ENCODE measurements at regions not wholly inside any gene's neighbourhood (a gene's known extent, or its start where the extent isn't known, plus 50 kb on each side); places are given as distances from the start of the nearest gene placed in this dataset.
"Not testable (repeated sequence)": the region's sequence is repeated elsewhere in the genome, so short reads cannot be mapped to it uniquely, and the experiment has no call there.

DNA sequence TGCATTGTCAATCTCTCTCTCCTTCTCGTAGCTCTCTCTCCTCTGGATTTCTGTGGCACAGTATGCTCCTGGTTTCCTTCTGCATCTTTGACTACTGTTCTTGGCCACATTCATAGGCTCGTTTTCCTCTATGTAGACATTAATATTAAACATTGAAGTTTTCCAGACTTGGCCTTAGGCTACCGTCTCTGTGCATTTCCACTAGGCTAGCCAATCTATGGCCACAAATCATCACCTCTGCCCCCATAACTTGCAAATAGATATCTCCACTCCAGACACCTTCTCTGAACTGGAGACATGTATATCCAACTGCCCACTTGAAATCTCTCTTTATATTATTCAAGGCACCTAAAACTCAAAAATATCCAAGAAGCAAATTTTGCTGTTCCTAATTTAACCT lies 768.5 kb downstream of the TSN start:
- DNase-seq = no peak

DNA sequence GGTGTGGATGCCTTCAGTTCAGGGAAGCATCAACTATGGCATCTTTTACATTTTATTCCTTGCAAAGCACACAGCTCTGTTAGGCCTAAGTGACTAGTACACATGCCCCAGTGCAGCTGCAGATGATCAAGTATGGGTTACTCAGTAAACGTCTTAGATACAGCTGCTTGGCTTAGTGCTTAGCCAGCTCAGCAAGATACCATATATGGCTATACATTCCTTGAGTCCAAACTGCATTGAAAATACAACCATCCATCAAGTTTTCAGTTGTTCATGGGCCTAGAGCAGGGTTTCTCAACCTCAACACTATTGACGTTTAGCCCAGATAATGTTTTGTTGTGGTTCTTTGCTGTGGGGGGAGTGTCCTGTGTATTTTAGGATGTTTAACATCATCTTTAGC lies 769.9 kb downstream of the TSN start:
- DNase-seq = no peak

DNA sequence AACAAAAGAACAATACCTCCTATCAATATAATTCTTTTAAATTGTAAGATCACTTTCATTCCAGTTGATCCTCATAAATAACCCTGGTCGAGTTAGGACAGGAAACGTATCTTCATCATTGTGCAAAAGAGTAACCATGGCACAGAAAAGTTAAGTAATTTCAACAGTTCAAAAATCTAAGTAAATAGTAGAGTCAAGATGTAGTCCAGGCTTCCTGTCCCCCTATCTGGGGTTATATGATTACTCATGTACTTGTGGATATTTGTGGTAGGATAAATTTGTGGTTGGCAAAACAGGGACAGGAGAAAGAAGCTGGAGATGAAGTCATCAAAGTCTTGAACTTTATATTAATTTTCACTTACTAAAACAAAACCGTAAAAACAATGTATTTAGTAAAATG lies 772.6 kb downstream of the TSN start:
- DNase-seq = no peak

DNA sequence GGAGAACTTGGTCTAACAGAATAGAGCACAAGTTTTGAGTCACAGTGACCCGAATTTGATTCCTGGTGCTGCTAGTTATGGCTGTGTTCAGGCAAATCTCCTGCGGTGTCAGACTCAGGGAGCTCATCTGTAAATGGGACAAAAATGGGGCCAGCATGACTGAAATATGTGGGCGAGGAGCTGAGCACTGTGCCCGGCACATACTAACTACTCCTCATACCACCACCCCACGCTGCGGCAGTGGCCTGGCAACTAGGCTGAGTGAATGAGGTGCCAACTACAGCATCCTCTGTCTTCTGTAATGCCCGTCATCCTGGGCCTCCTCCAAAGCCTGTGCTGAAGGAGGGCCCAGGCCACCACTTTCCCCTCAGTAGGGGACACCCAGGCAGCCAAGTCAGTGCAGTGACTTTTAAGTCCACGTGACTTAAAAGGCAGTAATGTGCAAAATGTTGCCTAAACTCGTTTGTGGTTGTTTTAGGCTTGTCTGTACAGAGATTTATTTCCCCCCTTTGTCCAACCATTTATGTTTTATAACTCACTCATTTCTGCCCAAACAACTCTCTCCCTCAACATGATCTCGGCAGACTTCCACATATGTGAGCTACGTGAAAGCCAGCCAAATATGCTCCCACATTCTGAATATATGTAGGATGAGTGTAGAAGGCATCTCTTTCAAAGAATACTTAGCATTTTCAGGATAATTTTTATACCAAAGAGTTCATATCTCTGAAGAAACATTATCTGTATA lies 773.7 kb downstream of the TSN start:
- DNase-seq = no peak

DNA sequence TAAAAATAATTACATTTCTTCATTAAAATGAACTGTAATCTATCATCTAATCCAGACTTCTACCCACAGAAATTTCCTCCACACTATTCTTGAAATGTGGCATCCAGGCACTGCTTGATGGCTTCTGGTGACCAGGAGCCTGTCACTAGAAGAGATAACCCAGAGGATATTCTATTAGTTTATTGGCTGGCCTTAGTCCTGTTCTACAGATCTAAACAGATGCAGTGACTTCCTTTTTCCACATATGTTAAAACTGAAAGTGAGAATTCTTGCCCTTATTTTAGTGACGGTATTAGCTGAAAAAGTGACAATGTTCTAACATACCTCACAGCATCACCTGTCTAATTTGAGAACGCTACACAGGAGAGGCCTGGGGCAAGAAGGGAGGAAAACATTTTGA lies 775.4 kb downstream of the TSN start:
- no peak for DNase-seq

DNA sequence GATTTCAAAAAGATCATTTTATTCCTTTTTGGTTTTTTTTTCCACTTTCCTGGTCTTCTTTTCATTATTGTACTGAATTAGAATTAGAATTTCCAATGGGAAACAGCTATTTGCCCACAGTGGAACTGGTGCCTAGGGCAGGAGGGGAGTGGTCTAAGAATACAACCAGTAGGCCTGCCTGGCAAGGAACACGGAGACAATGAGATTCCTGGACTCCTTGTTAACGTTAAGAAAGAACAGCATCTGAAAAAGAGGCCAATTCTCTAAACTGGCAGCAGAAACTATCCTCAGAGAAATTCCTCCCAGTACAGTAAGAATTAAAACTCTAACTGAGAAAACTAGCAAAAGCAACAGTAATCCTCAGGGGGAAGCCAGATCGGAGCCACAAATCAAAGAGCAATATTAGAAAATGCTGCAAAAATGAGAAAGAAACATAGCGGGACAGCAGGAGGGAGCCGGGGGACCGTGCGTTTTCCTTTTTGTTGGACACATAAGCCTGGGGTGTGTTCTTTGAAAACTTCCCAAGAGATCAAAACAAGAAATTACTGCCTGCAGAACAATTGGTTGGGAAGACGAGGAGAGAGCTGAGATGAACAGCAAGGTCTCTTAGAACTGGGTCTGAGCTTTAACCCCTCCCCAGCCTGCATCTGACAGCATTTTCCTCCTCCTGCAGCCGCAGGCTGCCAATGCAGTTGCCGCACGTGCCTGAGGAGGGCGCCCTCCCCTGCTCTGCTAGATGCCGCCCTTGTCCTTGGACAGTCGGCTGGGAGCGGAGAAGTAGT lies 776.0 kb downstream of the TSN start:
- no peak for DNase-seq

DNA sequence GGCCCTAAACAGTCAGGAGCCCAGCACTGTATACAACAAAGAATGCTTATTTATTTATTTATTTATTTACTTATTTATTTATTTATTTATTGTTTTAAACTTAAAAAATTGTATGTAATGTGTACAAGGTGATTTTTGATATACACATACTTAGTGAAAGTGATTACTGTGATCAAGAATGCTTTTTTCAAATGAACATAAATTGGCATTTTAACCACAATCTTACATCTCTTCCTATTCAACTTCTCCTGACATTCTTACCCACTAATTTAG lies 776.6 kb downstream of the TSN start:
- DNase-seq = no peak

DNA sequence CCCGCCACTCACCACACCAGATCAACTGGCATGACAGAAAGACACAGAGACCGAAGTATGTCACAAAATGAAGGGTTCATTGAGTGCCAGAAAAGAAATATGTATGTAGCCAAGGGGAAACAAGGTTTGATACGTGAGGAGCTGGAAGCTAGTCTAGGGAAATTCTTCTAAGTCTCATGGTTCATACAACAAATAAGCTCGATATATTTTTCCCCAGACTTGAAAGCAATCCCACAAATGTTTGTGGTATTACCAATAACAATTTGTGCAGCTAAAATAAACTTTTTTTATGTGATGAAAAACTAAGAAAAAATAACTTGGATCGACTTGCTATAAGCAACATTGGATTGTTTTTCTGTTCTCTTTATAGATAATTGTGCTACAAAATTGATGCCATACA lies 777.0 kb downstream of the TSN start:
- no peak for DNase-seq

DNA sequence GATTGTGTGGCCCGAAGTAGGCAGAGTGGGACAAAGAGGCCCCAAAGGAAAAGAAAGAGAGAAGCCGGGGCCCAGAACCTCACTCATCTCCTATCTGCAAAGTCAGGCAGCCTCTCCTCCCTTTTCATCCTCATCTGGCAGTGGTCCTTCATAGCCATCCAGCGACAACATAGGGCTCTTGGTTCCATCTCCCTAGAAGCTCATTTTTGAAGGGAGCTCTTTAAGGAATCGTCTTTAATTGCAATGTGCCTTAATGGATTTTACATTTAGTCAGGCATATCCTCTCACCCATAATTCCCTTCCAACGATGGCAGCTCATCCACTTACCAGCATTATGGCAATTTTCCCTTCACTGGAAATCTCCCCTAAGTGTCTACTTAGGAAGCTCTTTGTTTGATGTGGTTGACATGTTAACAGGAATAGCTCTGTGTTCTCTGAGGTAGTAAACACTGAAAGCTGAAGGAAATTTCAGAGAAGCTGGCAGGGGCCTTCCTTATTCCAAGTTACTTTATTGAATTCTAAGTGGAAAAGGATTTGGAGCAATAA lies 780.6 kb downstream of the TSN start:
- no peak for DNase-seq

DNA sequence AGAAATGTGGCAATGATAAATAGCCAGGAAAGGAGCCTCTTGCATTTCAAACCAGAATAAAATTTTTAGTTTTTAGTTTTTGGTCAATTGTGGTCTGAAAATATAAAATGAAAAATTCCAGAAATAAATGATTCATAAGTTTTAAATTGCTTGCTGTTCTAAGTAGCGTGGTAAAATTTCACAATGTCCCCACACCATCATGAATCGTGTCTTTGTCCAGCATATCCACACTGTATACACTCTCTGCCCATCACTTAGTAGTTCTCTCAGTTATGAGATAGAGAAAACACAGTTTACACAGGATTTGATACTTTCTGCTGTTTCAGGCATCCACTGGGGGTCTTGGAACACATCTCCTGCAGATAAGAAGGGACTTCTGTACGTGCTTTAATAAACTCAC lies 783.9 kb downstream of the TSN start:
- no peak for DNase-seq

DNA sequence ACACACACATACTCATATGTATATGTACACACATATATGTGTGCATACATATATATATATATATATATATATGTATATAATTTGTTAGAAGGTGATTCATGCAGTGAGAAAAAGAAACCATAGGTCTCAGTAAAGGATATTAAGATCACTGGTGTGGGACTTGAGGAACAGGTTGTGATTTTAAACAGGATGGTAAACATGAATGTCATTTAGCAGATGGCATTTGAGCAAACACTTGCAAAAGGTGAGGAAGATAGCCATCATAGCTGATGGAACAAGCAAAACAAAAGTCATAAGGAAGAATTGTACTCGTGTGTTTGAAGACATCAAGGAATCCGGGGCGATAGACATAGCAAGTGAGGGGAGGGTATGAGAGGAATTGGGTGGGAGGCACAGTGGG lies 784.5 kb downstream of the TSN start:
- no peak for DNase-seq

DNA sequence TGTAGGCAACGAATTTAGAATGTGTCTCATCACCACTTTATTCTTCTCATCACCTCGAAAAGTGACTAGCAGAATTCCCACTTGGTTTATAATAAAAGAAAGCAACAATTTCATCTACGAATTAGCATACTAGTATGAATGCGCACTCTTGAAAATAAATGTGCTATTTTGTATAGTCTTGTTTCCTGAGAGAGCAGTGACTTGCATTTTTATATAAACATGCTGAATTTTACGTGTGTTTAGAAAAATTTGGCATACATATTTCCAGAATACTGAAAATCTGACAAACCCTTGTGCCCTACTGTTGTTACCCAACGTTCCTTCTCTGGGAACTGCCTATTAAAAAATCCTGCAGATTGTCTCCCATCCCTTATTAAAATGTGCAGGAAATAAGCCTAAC lies 786.8 kb downstream of the TSN start:
- DNase-seq = no peak

DNA sequence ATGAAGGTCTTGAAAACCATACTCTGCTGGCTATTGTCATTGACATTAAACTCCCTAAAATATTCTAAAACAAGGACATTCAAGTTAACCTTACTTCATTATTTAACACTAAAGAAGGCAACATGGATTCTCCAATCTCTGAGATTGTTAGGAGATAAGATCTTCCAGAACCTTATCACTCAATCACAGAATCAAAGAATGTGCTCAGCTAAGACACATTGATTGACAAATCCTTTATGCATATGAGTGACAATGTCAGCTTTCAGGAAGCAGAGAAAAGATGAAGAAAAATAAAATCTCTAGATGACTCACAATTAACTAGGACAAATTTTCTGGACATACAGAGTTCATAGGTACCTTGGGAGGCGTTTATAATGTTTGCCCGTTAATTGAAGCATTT lies 787.2 kb downstream of the TSN start:
- no peak for DNase-seq

DNA sequence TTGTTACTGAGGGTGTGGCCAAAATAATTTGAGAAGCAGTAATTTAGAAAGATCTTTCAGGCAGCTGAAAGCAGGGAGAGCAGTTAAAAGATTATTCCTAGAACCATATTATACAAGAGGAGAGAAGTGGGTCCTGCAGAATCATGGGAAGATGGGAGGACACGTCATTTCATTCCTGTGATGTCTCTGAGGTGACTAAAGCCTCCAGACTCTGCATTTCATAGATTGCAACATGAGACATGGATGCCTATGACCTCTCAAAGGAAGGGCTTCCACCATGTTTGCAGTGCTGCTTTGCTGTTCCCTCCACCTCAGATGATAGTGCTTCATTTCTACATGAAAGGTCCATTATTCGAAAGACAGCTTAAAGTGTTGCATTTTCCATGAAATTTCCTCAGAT lies 788.4 kb downstream of the TSN start:
- DNase-seq = no peak

DNA sequence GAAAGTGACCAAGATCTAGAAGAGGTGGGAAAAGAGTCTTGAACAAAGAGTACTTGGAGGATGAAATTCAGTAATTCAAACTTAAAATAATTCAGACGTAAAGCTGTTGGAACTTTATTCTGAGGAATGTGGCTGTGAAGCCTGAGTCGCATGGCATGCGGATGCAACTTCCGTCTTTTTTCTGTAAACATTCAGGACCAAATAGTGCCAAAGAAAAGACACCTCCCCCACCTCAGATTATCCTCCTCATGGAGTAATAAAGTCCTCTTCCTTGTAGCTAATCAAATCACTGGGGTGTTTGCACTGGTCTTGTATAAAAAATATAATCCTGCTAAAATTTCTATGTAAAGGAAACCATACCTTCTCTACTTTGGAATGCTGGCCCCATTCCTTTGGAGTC lies 790.4 kb downstream of the TSN start:
- no peak for DNase-seq

DNA sequence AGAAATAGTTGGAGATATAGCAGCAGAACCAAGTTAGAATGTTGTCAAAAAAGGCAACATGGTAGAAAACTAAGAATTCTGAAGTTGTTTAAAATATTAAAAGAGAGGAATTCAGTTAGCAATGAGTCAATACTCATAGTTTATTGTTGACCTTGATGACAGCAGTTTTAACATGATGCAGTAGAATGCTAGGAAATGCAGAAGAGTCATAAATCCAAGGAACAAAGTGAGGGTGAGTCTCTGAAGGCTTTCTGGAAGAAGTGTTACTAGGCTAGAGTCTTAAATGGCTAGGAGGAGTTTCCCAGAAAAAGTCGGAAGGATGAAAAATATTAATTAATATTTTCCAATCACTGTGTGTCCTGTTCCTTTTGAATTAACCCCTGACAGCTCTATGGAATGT lies 807.3 kb downstream of the TSN start:
- no peak for DNase-seq

DNA sequence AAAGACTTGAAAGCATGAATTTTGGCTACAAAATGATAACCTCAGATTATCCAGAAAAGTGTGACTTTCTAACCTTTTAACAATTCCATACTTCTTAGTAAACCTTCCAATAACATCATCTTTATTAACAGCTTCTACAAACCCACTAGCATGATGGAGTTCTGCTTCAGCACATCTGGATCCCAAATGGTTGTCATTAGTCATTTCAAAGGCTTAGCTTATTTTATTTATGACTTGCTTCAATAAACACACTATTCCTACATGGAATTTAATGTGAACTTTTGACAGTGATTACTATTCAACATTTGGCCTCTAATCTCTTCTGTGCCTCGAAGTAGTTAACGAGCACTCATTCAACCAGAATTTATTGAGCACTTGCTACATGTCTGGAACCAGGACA lies 808.3 kb downstream of the TSN start:
- DNase-seq = no peak

DNA sequence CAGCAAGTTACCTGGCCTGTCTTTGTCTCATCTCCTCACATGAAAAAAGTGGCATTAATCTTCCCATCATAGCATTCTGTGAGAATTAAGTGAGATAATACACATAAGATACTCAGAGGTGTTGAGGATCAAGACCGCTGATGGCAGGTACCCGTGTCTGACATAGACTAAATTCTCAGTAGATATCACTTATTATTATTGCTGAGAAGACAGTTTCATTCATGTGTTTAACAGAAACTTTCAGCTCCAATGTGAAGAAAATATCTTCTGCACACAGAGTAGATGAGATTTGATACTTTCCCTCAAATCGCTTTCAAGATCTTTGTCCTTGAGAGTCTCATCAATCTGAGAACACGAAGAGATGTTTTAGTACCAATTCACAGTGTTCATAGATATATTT lies 809.4 kb downstream of the TSN start:
- DNase-seq = no peak

DNA sequence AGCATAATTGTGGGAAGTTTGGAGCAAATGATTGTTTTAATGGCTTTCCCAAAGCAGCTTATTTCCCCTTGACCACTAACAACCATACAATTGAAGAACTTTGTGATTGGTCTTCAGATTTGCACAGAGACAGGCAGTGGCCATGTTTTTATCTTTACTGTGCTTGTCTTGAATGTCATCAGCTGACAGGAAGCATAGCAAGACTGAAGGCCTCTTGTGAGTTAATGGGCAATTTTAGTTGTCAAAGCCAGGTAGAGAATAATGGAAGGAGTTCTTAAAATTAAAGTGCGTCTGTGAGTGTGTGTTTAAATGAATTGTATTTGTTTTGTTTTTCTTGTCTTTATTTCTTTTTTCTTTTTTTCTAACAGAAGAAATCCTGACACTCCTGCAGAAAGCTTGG lies 809.9 kb downstream of the TSN start:
- no peak for DNase-seq

DNA sequence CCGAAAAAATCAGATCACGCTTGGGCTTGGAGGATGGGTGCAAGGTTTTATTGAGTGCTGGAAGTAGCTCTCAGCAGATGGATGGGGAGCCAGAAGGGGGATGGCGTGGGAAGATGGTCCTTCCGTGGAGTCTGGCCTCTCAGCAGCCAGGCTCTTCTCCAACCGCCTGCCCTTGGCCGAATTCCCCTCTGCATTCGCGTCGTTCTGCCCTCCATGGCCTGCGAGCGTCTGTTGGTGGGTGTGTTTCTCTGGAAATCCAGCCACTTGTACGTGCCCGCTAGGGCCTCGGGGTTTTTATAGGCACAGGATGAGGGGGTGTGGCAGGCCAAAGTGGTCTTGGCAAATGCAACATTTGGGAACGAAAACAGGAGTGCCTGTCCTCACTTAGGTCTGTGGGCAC lies 815.2 kb downstream of the TSN start:
- DNase-seq = no peak

DNA sequence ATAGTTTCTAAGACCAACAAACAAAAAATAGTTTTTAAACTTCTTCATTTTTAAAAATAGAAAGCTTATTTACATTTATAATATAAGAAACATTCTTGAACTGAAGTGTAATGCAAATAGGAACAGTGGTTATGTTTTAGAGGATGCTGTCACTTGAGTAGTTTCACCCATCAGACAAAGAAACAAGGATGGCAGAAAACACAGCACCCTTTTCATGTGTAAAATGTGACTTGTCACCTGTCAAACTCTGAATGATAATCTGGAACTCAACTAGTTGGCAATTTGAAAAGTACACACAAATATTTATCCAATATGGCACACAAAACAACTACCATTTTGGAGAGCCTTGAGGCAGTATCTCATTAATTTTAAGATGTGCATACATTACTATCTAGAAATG lies 816.0 kb downstream of the TSN start:
- DNase-seq = not testable (repeated sequence)

DNA sequence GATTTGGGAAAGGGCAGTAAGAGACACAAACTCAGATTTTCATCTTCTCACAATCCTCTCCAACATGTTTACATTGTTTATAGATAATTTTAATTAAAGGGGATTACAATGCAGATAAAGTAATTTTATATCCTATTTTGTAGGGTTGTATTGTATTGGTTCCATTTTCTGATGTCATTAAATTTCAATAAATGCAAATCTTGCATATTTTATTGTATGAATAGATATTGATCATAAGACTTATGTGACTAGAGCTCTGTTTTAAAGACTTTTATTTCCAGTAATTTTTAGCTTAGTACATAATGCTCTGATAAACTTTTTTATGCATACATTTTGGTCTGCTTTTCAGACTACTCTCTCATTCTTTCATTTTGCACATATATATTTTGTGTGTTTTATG lies 819.6 kb downstream of the TSN start:
- DNase-seq = no peak

DNA sequence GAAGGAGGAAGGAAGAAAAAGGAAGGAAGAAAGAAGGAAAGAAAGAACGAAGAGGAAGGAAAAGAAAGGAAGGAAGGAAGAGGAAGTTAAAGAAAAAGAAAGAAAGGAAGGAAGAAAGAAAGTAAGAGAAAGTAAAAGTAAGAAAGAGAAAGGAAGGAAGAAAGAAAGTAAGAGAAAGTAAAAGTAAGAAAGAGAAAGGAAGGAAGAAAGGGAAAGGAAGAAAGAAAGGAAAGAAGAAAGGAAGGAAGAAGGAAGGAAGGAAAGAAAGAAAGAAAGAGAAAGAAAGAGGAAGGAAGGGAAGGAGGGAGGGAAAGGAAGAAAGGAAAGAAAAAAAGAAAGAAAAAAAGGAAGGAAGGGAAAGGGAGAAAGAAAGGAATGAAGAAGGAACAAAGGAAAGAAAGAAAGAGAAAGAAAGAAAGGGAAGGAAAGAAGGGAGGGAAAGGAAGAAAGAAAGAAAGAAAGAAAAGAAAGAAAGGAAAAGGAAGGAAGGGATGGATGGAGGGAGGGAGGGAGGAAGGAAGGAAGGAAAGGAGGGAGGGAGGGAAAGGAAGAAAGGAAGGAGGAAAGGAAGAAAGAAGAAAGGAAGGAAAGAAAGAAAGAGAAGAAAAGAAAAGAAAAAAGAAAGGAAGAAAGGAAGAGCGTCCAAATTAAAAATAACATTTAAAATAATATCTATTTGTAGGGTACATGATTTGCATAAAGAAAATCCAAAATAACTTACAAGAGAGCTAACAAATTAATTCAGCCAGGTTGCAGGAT lies 827.9 kb downstream of the TSN start:
- DNase-seq = no peak

DNA sequence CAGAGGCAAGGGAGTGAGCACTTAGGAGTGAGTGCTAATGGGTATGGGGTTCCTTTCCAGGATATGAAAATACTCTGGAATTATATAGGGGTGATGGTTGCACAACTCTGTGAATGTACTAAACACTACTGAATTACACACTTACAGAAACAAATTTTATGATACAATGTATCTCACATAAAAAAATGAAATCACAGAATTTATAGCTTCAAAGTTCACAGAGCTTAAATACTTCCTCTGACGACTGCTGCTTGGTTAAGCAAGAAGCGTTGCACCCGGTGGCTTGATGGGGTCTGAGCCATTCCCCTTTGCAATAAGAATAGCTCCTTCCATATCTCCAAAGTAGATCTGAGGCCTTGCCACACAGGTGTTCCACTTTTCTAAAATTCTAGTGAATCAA lies 835.1 kb downstream of the TSN start:
- DNase-seq = no peak
